ENCODE measurements at regions not wholly inside any gene's neighbourhood (a gene's known extent, or its start where the extent isn't known, plus 50 kb on each side); places are given as distances from the start of the nearest gene placed in this dataset.

DNA sequence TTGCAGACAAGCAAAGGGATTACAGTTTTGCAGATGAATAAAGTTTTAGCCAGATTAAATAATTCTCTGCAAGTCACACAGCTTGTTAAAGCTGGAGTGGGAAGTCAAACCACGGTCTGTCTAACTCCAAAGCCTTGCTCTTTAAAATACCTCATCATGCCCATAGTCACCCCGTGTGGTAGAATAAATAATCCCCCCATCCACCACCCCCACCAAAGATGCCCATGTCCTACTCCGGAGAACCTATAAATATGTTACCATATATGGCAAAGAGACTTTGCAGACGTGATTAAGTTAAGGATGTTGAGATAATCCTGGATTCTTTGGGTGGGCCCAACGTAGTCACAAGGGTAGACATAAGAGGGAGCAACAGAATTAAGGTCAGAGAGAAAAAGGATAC lies 118.7 kb downstream of the BEND2 start:
- TF ChIP-seq, protein P1, sequence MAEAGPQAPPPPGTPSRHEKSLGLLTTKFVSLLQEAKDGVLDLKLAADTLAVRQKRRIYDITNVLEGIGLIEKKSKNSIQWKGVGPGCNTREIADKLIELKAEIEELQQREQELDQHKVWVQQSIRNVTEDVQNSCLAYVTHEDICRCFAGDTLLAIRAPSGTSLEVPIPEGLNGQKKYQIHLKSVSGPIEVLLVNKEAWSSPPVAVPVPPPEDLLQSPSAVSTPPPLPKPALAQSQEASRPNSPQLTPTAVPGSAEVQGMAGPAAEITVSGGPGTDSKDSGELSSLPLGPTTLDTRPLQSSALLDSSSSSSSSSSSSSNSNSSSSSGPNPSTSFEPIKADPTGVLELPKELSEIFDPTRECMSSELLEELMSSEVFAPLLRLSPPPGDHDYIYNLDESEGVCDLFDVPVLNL (CRISPR knock-in tag; IDR thresholded peaks at IDR 0.05; ENCODE audit: low read depth), result no peak
- TF ChIP-seq KLF16 (IDR thresholded peaks at IDR 0.05) (no peak), BCOR (IDR thresholded peaks at IDR 0.05) (no peak)
- TF ChIP-seq, protein P2, sequence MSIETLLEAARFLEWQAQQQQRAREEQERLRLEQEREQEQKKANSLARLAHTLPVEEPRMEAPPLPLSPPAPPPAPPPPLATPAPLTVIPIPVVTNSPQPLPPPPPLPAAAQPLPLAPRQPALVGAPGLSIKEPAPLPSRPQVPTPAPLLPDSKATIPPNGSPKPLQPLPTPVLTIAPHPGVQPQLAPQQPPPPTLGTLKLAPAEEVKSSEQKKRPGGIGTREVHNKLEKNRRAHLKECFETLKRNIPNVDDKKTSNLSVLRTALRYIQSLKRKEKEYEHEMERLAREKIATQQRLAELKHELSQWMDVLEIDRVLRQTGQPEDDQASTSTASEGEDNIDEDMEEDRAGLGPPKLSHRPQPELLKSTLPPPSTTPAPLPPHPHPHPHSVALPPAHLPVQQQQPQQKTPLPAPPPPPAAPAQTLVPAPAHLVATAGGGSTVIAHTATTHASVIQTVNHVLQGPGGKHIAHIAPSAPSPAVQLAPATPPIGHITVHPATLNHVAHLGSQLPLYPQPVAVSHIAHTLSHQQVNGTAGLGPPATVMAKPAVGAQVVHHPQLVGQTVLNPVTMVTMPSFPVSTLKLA (conservative IDR thresholded peaks at IDR 0.05), result no peak
- TF ChIP-seq, protein P3, sequence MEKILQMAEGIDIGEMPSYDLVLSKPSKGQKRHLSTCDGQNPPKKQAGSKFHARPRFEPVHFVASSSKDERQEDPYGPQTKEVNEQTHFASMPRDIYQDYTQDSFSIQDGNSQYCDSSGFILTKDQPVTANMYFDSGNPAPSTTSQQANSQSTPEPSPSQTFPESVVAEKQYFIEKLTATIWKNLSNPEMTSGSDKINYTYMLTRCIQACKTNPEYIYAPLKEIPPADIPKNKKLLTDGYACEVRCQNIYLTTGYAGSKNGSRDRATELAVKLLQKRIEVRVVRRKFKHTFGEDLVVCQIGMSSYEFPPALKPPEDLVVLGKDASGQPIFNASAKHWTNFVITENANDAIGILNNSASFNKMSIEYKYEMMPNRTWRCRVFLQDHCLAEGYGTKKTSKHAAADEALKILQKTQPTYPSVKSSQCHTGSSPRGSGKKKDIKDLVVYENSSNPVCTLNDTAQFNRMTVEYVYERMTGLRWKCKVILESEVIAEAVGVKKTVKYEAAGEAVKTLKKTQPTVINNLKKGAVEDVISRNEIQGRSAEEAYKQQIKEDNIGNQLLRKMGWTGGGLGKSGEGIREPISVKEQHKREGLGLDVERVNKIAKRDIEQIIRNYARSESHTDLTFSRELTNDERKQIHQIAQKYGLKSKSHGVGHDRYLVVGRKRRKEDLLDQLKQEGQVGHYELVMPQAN (IDR thresholded peaks at IDR 0.05; ENCODE audit: borderline replicate concordance), result no peak

Measured in K562 (cell line).